Smooth muscle cell (in vitro differentiated cells): ENCODE measurements at regions not wholly inside any gene's neighbourhood (a gene's known extent, or its start where the extent isn't known, plus 50 kb on each side); places are given as distances from the start of the nearest gene placed in this dataset.
"Not testable (repeated sequence)": the region's sequence is repeated elsewhere in the genome, so short reads cannot be mapped to it uniquely, and the experiment has no call there.

Experiments
- DNase-seq: peaks from one replicate; lab custom pipeline; 2025; ENCODE audit not compliant: unreplicated experiment; lab: John Stamatoyannopoulos, UW
- H2AFZ ChIP-seq: fragments of 200-600 bp; sonication (generic); 2 replicates; pipeline ENCODE4 v1.6.0; 2016; ENCODE audit warnings: antibody characterized with exemption, low read depth, mild to moderate bottlenecking
- H3F3A ChIP-seq: fragments of 200-600 bp; sonication (generic); 2 replicates; pipeline ENCODE4 v1.6.0; 2017; ENCODE audit warnings: antibody characterized with exemption, low read depth
- H3K27ac ChIP-seq: fragments of 200-600 bp; sonication (generic); 2 replicates; pipeline ENCODE4 v1.5.1; 2016; ENCODE audit warnings: low read depth, mild to moderate bottlenecking
- H3K27me3 ChIP-seq: fragments of 200-600 bp; sonication (generic); 2 replicates; pipeline ENCODE4 v1.6.1; 2016; ENCODE audit warnings: low read depth, mild to moderate bottlenecking
- H3K36me3 ChIP-seq: fragments of 200-600 bp; sonication (generic); 2 replicates; pipeline ENCODE4 v1.5.1; 2016; ENCODE audit warnings: low read depth
- H3K4me1 ChIP-seq: fragments of 200-600 bp; sonication (generic); 2 replicates; pipeline ENCODE4 v1.5.1; 2016; ENCODE audit warnings: low read depth
- H3K4me2 ChIP-seq: fragments of 200-600 bp; sonication (generic); 2 replicates; pipeline ENCODE4 v1.6.0; 2016; ENCODE audit warnings: mild to moderate bottlenecking
- H3K4me3 ChIP-seq: fragments of 200-600 bp; sonication (generic); 2 replicates; pipeline ENCODE4 v1.5.1; 2016; ENCODE audit warnings: mild to moderate bottlenecking
- H3K79me2 ChIP-seq: fragments of 200-600 bp; sonication (generic); 2 replicates; pipeline ENCODE4 v1.6.0; 2016; ENCODE audit warnings: low read depth, mild to moderate bottlenecking
- H3K9ac ChIP-seq: fragments of 200-600 bp; sonication (generic); 2 replicates; pipeline ENCODE4 v1.6.0; 2016; ENCODE audit warnings: low read depth
- H3K9me3 ChIP-seq: fragments of 200-600 bp; sonication (generic); replicated peaks from 2 replicates; pipeline ENCODE4 v1.5.1; 2016; ENCODE audit warnings: low read depth
- H4K20me1 ChIP-seq: fragments of 200-600 bp; sonication (generic); 2 replicates; pipeline ENCODE4 v1.6.0; 2016; ENCODE audit warnings: low read depth
- WGBS: methylation state at CpG from one replicate; pipeline ENCODE4 v1.1.7; 2016; ENCODE audit warnings: low lambda C conversion rate; 5-methylcytosine and 5-hydroxymethylcytosine counted together
- TF ChIP-seq, protein P1 (sequence below): fragments of 200-600 bp; sonication (generic); IDR thresholded peaks from 2 replicates; pipeline ENCODE4 v1.5.1; 2017; ENCODE audit warnings: borderline replicate concordance, mild to moderate bottlenecking, antibody characterized with exemption; ENCODE audit not compliant: insufficient read depth, poor library complexity, severe bottlenecking

DNA sequence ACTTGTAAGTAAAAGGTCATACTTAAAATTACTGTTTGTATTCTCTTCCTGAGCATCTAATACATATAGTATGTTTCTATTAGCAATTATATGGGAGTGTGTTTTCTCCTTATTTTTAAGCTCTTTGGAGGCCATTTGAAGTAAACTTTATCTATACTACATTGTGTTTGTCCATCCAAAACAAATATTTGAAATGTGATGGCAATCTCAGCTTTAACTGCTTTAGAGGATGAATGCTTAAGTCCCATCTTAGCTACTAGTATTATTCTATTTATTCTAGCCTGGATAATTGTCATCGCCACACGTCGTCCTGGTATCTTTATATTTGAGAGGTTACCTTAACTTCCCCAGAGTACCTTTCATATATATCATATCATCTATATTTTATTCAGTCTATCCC lies 335.8 kb downstream of the NAF1 start:
- Histone ChIP-seq H3K4me3 (no peak overlapping the region), H3K79me2 (no peaks in the 10 kb centered on the region), H3K9me3 (no peaks in the 10 kb centered on the region), H3K36me3 (no peaks in the 10 kb centered on the region), H2AFZ (no peak overlapping the region), H4K20me1 (no peaks in the 10 kb centered on the region), H3K9ac (no peak overlapping the region), H3K4me2 (no peak overlapping the region), H3K27me3 (no peaks in the 10 kb centered on the region), H3K27ac (no peak overlapping the region), H3K4me1 (no peaks in the 10 kb centered on the region), H3F3A (no peaks in the 10 kb centered on the region)
- no peak for DNase-seq
- TF ChIP-seq, protein P1, sequence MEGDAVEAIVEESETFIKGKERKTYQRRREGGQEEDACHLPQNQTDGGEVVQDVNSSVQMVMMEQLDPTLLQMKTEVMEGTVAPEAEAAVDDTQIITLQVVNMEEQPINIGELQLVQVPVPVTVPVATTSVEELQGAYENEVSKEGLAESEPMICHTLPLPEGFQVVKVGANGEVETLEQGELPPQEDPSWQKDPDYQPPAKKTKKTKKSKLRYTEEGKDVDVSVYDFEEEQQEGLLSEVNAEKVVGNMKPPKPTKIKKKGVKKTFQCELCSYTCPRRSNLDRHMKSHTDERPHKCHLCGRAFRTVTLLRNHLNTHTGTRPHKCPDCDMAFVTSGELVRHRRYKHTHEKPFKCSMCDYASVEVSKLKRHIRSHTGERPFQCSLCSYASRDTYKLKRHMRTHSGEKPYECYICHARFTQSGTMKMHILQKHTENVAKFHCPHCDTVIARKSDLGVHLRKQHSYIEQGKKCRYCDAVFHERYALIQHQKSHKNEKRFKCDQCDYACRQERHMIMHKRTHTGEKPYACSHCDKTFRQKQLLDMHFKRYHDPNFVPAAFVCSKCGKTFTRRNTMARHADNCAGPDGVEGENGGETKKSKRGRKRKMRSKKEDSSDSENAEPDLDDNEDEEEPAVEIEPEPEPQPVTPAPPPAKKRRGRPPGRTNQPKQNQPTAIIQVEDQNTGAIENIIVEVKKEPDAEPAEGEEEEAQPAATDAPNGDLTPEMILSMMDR: no peak
- 96% methylated on average over 3 of the region's 3 CpGs for WGBS

- DNase-seq, H2AFZ ChIP-seq, H3F3A ChIP-seq, H4K20me1 ChIP-seq, H3K4me1 ChIP-seq, H3K79me2 ChIP-seq, H3K27ac ChIP-seq, H3K36me3 ChIP-seq, H3K4me2 ChIP-seq, H3K9me3 ChIP-seq, H3K9ac ChIP-seq, H3K4me3 ChIP-seq, H3K27me3 ChIP-seq: not testable (repeated sequence)
- 96% methylated on average over 9 of the region's 9 CpGs for WGBS
Observed at GRCh38 chr4:162817374-162817773, 349.3 kb downstream of the NAF1 start.

DNA sequence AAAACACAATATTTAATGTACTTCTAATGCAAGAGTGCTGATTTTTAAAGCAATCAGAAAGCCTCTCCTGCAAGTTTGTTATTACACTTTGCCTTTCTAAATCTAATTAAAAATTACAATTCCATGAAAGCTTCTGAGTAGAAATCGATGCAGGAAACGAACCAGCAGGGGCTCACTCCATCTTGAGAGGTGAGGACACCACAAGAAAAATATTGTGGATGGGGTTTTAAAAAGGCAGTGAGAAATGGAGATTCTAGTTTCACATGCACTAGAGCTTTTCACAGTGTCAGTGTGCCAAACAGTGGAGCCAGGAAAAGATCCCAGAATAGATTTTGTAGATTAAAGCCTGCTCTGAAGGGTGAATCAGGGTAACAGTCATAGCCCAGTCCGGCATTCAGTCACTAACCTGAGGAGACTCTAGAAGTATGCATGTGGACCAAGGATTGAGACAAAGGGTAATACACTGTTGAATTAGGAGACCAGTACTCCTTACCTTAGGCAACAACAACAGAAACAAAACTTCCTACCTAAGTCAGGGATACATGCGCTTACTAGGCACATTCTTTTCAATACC lies 362.3 kb downstream of the NAF1 start:
- Histone ChIP-seq H4K20me1 (no peaks in the 10 kb centered on the region), H3K27me3 (no peaks in the 10 kb centered on the region), H3K9ac (no peak overlapping the region), H3K4me1 (no peaks in the 10 kb centered on the region), H3K27ac (no peak overlapping the region), H2AFZ (no peak overlapping the region), H3K79me2 (no peaks in the 10 kb centered on the region), H3K4me2 (no peak overlapping the region), H3K9me3 (no peaks in the 10 kb centered on the region), H3F3A (no peaks in the 10 kb centered on the region), H3K4me3 (no peak overlapping the region), H3K36me3 (no peaks in the 10 kb centered on the region)
- DNase-seq: no peak
- 90% methylated on average over 4 of the region's 4 CpGs for WGBS
- TF ChIP-seq, protein P1: no peak

- H3K36me3 ChIP-seq: no peaks in the 10 kb centered on the region
- H2AFZ ChIP-seq: no peak overlapping the region
- no peaks in the 10 kb centered on the region for H3K27me3 ChIP-seq
- no peaks in the 10 kb centered on the region for H3F3A ChIP-seq
- no peak overlapping the region for H3K4me2 ChIP-seq
- H3K27ac ChIP-seq: no peak overlapping the region
- no peaks in the 10 kb centered on the region for H3K79me2 ChIP-seq
- H4K20me1 ChIP-seq: no peaks in the 10 kb centered on the region
- no peaks in the 10 kb centered on the region for H3K9me3 ChIP-seq
- no peak overlapping the region for H3K4me3 ChIP-seq
- DNase-seq: no peak
- H3K4me1 ChIP-seq: no peaks in the 10 kb centered on the region
- no peak overlapping the region for H3K9ac ChIP-seq
- TF ChIP-seq, protein P1: no peak
Observed at GRCh38 chr4:162803378-162803777, 363.3 kb downstream of the NAF1 start.
